Ovary (tissue), 3 donors: ENCODE measurements at regions not wholly inside any gene's neighbourhood (a gene's known extent, or its start where the extent isn't known, plus 50 kb on each side); places are given as distances from the start of the nearest gene placed in this dataset.
"Not testable (repeated sequence)": the region's sequence is repeated elsewhere in the genome, so short reads cannot be mapped to it uniquely, and the experiment has no call there.

Experiments used
- EP300 ChIP-seq: sonication (generic); formaldehyde crosslinking; IDR thresholded peaks from one replicate; pipeline ENCODE4 v1.6.1; 2017; ENCODE audit warnings: antibody characterized with exemption
- TF ChIP-seq, protein P1 (sequence below), 3 donors: fragments of 450-650 bp in 2 of 3; fragments of 200-600 bp in 1 of 3; IDR thresholded peaks; one replicate each; pipeline versions ENCODE4 v1.5.1 to v1.8.0; 2016 to 2022; ENCODE audit warnings: antibody characterized with exemption in 3 of 3, mild to moderate bottlenecking in 1 of 3
- donor health status: DM: no; HTN: no; CAD: no.

DNA sequence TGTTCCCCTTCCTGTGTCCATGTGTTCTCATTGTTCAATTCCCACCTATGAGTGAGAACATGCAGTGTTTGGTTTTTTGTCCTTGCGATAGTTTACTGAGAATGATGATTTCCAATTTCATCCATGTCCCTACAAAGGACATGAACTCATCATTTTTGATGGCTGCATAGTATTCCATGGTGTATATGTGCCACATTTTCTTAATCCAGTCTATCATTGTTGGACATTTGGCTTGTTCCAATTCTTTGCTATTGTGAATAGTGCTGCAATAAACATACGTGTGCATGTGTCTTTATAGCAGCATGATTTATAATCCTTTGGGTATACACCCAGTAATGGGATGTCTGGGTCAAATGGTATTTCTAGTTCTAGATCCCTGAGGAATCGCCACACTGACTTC is 712.5 kb upstream of the ADGRB3 start:
- TF ChIP-seq, protein P1, sequence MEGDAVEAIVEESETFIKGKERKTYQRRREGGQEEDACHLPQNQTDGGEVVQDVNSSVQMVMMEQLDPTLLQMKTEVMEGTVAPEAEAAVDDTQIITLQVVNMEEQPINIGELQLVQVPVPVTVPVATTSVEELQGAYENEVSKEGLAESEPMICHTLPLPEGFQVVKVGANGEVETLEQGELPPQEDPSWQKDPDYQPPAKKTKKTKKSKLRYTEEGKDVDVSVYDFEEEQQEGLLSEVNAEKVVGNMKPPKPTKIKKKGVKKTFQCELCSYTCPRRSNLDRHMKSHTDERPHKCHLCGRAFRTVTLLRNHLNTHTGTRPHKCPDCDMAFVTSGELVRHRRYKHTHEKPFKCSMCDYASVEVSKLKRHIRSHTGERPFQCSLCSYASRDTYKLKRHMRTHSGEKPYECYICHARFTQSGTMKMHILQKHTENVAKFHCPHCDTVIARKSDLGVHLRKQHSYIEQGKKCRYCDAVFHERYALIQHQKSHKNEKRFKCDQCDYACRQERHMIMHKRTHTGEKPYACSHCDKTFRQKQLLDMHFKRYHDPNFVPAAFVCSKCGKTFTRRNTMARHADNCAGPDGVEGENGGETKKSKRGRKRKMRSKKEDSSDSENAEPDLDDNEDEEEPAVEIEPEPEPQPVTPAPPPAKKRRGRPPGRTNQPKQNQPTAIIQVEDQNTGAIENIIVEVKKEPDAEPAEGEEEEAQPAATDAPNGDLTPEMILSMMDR (IDR thresholded peaks at IDR 0.05): not testable (repeated sequence)
- TF ChIP-seq EP300: not testable (repeated sequence)
